ENCODE measurements at regions not wholly inside any gene's neighbourhood (a gene's known extent, or its start where the extent isn't known, plus 50 kb on each side); places are given as distances from the start of the nearest gene placed in this dataset.

DNA sequence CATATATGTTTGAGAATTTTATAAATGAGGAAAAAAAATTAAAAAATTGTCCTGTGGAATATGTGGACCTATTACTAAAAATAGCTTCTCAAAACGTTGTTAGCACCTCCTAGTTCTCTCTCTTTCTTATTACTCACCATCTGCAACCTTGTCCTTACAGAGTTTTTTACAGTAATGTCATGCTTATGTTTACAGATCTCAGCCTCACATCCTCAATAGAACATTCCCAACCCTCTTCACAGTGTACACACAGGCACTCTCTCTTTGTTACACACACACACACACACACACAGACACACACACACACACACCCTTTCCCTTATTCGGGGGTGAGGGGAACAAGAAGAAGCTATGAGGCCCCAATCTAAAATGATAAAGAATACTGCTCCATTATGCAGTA, 197.7 kb downstream of the SLITRK6 start (continued):
- TF ChIP-seq, protein P1, sequence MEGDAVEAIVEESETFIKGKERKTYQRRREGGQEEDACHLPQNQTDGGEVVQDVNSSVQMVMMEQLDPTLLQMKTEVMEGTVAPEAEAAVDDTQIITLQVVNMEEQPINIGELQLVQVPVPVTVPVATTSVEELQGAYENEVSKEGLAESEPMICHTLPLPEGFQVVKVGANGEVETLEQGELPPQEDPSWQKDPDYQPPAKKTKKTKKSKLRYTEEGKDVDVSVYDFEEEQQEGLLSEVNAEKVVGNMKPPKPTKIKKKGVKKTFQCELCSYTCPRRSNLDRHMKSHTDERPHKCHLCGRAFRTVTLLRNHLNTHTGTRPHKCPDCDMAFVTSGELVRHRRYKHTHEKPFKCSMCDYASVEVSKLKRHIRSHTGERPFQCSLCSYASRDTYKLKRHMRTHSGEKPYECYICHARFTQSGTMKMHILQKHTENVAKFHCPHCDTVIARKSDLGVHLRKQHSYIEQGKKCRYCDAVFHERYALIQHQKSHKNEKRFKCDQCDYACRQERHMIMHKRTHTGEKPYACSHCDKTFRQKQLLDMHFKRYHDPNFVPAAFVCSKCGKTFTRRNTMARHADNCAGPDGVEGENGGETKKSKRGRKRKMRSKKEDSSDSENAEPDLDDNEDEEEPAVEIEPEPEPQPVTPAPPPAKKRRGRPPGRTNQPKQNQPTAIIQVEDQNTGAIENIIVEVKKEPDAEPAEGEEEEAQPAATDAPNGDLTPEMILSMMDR (IDR thresholded peaks at IDR 0.05 in 2 of 3, conservative IDR thresholded peaks at IDR 0.05 in 1 of 3; ENCODE audit: borderline replicate concordance in 1 of 3, insufficient read depth in 1 of 3, low read depth in 2 of 3, low read length in 2 of 3) = no peak
- TF ChIP-seq POLR2AphosphoS5 (IDR thresholded peaks at IDR 0.05; ENCODE audit: low read depth, low read length) (no peak), EZH2phosphoT487 (IDR thresholded peaks at IDR 0.05; ENCODE audit: borderline replicate concordance) (no peak), JUND (IDR thresholded peaks at IDR 0.05) (no peak), SP1 (IDR thresholded peaks at IDR 0.05; ENCODE audit: low read depth) (no peak), FOSL1 (IDR thresholded peaks at IDR 0.05; ENCODE audit: low read depth) (no peak), SIN3A (IDR thresholded peaks at IDR 0.05; ENCODE audit: low read depth) (no peak), EGR1 (IDR thresholded peaks at IDR 0.05; ENCODE audit: low read depth) (no peak), ZFX (IDR thresholded peaks at IDR 0.05) (no peak), YY1 (IDR thresholded peaks at IDR 0.05; ENCODE audit: extremely low read depth, insufficient replicate concordance, low read depth, low read length) (no peak), SRF (IDR thresholded peaks at IDR 0.05; ENCODE audit: low read depth) (no peak), ZNF274 (IDR thresholded peaks at IDR 0.05; ENCODE audit: low read depth, low read length) (no peak)
- TF ChIP-seq, protein P2, sequence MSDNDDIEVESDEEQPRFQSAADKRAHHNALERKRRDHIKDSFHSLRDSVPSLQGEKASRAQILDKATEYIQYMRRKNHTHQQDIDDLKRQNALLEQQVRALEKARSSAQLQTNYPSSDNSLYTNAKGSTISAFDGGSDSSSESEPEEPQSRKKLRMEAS (IDR thresholded peaks at IDR 0.05) = no peak

DNA sequence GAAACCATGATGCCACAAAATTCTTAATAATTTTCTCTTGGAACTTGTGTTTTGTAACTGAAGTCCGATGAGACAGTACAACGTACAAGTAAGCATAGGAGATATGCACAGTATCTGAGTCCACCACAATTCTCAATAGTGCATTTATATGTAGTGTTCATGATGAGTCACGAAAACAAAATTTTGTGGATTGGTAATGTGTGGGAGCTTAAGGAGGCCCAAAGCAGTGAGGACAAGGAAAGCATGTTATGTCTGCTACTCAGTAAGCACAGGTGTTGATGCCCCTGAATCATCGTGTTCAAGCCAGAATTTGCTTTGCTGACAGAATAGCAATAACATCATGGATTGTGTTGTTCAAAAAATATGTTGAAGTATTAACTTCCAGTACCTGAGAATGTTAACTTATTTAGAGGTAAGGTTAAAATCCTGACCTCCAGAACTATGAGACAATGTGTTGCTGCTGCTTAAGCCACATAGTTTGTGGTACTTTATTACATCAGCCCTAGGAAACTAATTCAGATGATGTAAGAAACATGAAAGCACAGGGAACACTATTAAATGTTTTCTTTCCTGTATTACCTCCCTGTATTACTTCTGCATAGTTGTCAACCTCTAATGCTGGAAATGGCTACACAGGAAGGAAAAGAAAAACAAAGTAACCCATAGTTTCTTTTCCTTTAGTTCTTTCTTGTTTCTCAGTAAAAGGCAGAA, 201.3 kb downstream of the SLITRK6 start:
- Histone ChIP-seq H3K9ac (ENCODE audit: low read length) (no peak overlapping the region), H3K9me2 (ENCODE audit: insufficient read depth) (no peaks in the 10 kb centered on the region), H3K27me3 (ENCODE audit: insufficient read depth, low read length) (no peaks in the 10 kb centered on the region), H2AFZ (ENCODE audit: low read depth, low read length, poor library complexity, severe bottlenecking) (no peak overlapping the region), H4K20me1 (ENCODE audit: insufficient read depth) (no peaks in the 10 kb centered on the region; the same call in 1 of the 2 replicates), H3K36me3 (ENCODE audit: control insufficient read depth in 1 of 2, insufficient read depth in 2 of 2, low read length in 2 of 2) (no peaks in the 10 kb centered on the region), H3K9me3 (ENCODE audit: control insufficient read depth in 1 of 2, insufficient read depth in 1 of 2, low read depth in 1 of 2, low read length in 2 of 2) (no peaks in the 10 kb centered on the region), H3K79me2 (ENCODE audit: insufficient read depth, low read length) (no peaks in the 10 kb centered on the region), H3K4me1 (ENCODE audit: control insufficient read depth in 1 of 2, insufficient read depth in 2 of 2, low read length in 2 of 2) (no peaks in the 10 kb centered on the region), H3K4me2 (ENCODE audit: low read length) (no peak overlapping the region), H3K27ac (ENCODE audit: low read depth, low read length) (no peak overlapping the region), H3K4me3 (replicated peaks in 1 of 2; ENCODE audit: low read depth in 1 of 2, low read length in 2 of 2) (no peak overlapping the region)
- intact Hi-C loops (cut with micrococcal nuclease) = no loop called here
- TF ChIP-seq ZNF274 (IDR thresholded peaks at IDR 0.05; ENCODE audit: low read depth, low read length) (no peak), SIN3A (IDR thresholded peaks at IDR 0.05; ENCODE audit: low read depth) (no peak)
- CTCF ChIA-PET = no interaction called here
- POLR2A ChIA-PET = no interaction called here
- DNase-seq (ENCODE audit: low read depth, low spot score) (no peak), ATAC-seq (no peak)
- RAD21 ChIA-PET (ENCODE audit: low non-redundant PET in 1 of 2, low total read pairs in 2 of 2, uncharacterized antibody in 2 of 2, unreplicated experiment in 2 of 2) = no interaction called here
- BruUV-seq (replicated peaks) = no TSS peak

Measured in HCT116 (cell line).